A172 (cell line): ENCODE measurements at regions not wholly inside any gene's neighbourhood (a gene's known extent, or its start where the extent isn't known, plus 50 kb on each side); places are given as distances from the start of the nearest gene placed in this dataset.
"Not testable (repeated sequence)": the region's sequence is repeated elsewhere in the genome, so short reads cannot be mapped to it uniquely, and the experiment has no call there.

Source experiments
- DNase-seq: peaks from one replicate; pipeline ENCODE4 v3.0.0-alpha.2; 2015; ENCODE audit warnings: low spot score

GRCh38 chr12:58069268-58069963 is 128.0 kb downstream of the ATP23 start:
- no peak for DNase-seq

GRCh38 chr12:58071994-58072393 is 130.6 kb downstream of the ATP23 start:
- DNase-seq = no peak

GRCh38 chr12:58074259-58074658 is 132.9 kb downstream of the ATP23 start:
- no peak for DNase-seq

- DNase-seq = no peak
These were observed 138.4 kb downstream of the ATP23 start for GRCh38 chr12:58079806-58080205.

- DNase-seq = no peak
These were observed 140.1 kb downstream of the ATP23 start for GRCh38 chr12:58081488-58081887.

GRCh38 chr12:58082996-58083395 is 141.6 kb downstream of the ATP23 start:
- no peak for DNase-seq

- DNase-seq = no peak
These were observed 144.6 kb downstream of the ATP23 start for GRCh38 chr12:58086006-58086405.

- no peak for DNase-seq
These were observed 145.6 kb downstream of the ATP23 start for GRCh38 chr12:58086930-58087329.

- DNase-seq = no peak
These were observed 146.2 kb downstream of the ATP23 start for GRCh38 chr12:58087423-58088127.

- no peak for DNase-seq
These were observed 148.2 kb downstream of the ATP23 start for GRCh38 chr12:58089588-58089987.

- DNase-seq = no peak
These were observed 149.3 kb downstream of the ATP23 start for GRCh38 chr12:58090685-58091084.

- no peak for DNase-seq
These were observed 153.6 kb downstream of the ATP23 start for GRCh38 chr12:58095002-58095401.

- DNase-seq = no peak
These were observed 156.4 kb downstream of the ATP23 start for GRCh38 chr12:58097741-58098140.

- no peak for DNase-seq
These were observed 158.1 kb downstream of the ATP23 start for GRCh38 chr12:58099476-58099875.

- DNase-seq = no peak
These were observed 163.0 kb downstream of the ATP23 start for GRCh38 chr12:58104351-58104755.

- no peak for DNase-seq
These were observed 164.1 kb downstream of the ATP23 start for GRCh38 chr12:58105225-58106119.

- DNase-seq = no peak
These were observed 164.8 kb downstream of the ATP23 start for GRCh38 chr12:58106195-58106594.

GRCh38 chr12:58117201-58117600 is 175.8 kb downstream of the ATP23 start:
- DNase-seq = no peak

GRCh38 chr12:58117667-58118066 is 176.3 kb downstream of the ATP23 start:
- DNase-seq = no peak

GRCh38 chr12:58125761-58126160 is 184.4 kb downstream of the ATP23 start:
- DNase-seq = not testable (repeated sequence)

- no peak for DNase-seq
These were observed 190.8 kb downstream of the ATP23 start for GRCh38 chr12:58131986-58132755.

- DNase-seq = no peak
These were observed 197.1 kb downstream of the ATP23 start for GRCh38 chr12:58138424-58138823.
